ENCODE measurements at regions not wholly inside any gene's neighbourhood (a gene's known extent, or its start where the extent isn't known, plus 50 kb on each side); places are given as distances from the start of the nearest gene placed in this dataset.

GRCh38 chr2:56770490-56770889, 586.7 kb downstream of the CCDC85A start:
- no peak for TF ChIP-seq CTCF (IDR thresholded peaks at IDR 0.05)
- TF ChIP-seq POLR2AphosphoS5 (IDR thresholded peaks at IDR 0.05; ENCODE audit: low read depth, low read length) = no peak

Measured in Panc1 (cell line).